ENCODE measurements at regions not wholly inside any gene's neighbourhood (a gene's known extent, or its start where the extent isn't known, plus 50 kb on each side); places are given as distances from the start of the nearest gene placed in this dataset.

GRCh38 chr6:80472271-80472670, 365.8 kb downstream of the BCKDHB start:
- Histone ChIP-seq H3K79me1 (ENCODE audit: low read depth, low read length) (no peaks in the 10 kb centered on the region), H3K4me3 (ENCODE audit: low read length in 2 of 2) (no peak overlapping the region), H3K9me3 (replicated peaks in 1 of 2; ENCODE audit: control insufficient read depth in 2 of 2, insufficient read depth in 1 of 2, low read depth in 1 of 2, low read length in 2 of 2) (no peaks in the 10 kb centered on the region), H3K9ac (ENCODE audit: low read depth, low read length, poor library complexity) (no peak overlapping the region), H3K23ac (ENCODE audit: low read depth, low read length, poor library complexity) (no peak overlapping the region), H3K4ac (ENCODE audit: low read length) (no peak overlapping the region), H2BK12ac (ENCODE audit: low read length) (no peak overlapping the region), H4K8ac (ENCODE audit: low read depth, low read length) (no peak overlapping the region), H2BK15ac (ENCODE audit: low read length) (no peak overlapping the region), H3K27ac (replicated peaks; ENCODE audit: low read length) (no peak overlapping the region), H2BK120ac (ENCODE audit: low read depth, low read length) (no peak overlapping the region), H3K4me1 (ENCODE audit: control insufficient read depth in 2 of 2, insufficient read depth in 1 of 2, low read depth in 1 of 2, low read length in 2 of 2) (no peaks in the 10 kb centered on the region), H2AFZ (ENCODE audit: low read length) (no peak overlapping the region), H4K91ac (ENCODE audit: low read depth, low read length, poor library complexity) (no peak overlapping the region), H3K27me3 (ENCODE audit: control insufficient read depth in 3 of 3, insufficient read depth in 3 of 3, low read depth in 1 of 3, low read length in 3 of 3) (no peaks in the 10 kb centered on the region), H3K4me2 (ENCODE audit: insufficient read depth, low read length, poor library complexity, severe bottlenecking) (no peak overlapping the region), H3K36me3 (replicated peaks in 1 of 2; ENCODE audit: control insufficient read depth in 2 of 2, insufficient read depth in 2 of 2, low read length in 2 of 2) (no peaks in the 10 kb centered on the region), H2AK5ac (ENCODE audit: low read depth, low read length) (no peak overlapping the region), H3K18ac (ENCODE audit: low read length) (no peak overlapping the region), H3K14ac (ENCODE audit: low read length) (no peak overlapping the region), H2BK5ac (ENCODE audit: low read length) (no peak overlapping the region)
- WGBS, 2 donors (ENCODE audit: extremely low coverage in 2 of 2, insufficient read length in 2 of 2, insufficient replicate concordance in 1 of 2): no CpG with 5 or more reads among the region's 1 CpG
- DNase-seq (ENCODE audit: low spot score): no peak

- H3K4ac ChIP-seq (ENCODE audit: low read length): no peak overlapping the region
- H3K4me2 ChIP-seq (ENCODE audit: insufficient read depth, low read length, poor library complexity, severe bottlenecking): no peak overlapping the region
- H2AK5ac ChIP-seq (ENCODE audit: low read depth, low read length): no peak overlapping the region
- H2BK12ac ChIP-seq (ENCODE audit: low read length): no peak overlapping the region
- no CpG with 5 or more reads among the region's 2 CpGs for whole genome bisulfite sequencing, 2 donors (ENCODE audit: extremely low coverage in 2 of 2, insufficient read length in 2 of 2, insufficient replicate concordance in 1 of 2)
- H3K18ac ChIP-seq (ENCODE audit: low read length): no peak overlapping the region
- no peak overlapping the region for H2BK15ac ChIP-seq (ENCODE audit: low read length)
- H3K4me1 ChIP-seq (ENCODE audit: control insufficient read depth in 2 of 2, insufficient read depth in 1 of 2, low read depth in 1 of 2, low read length in 2 of 2): no peaks in the 10 kb centered on the region
- H3K36me3 ChIP-seq (replicated peaks in 1 of 2; ENCODE audit: control insufficient read depth in 2 of 2, insufficient read depth in 2 of 2, low read length in 2 of 2): no peaks in the 10 kb centered on the region
- no peak overlapping the region for H3K9ac ChIP-seq (ENCODE audit: low read depth, low read length, poor library complexity)
- H3K14ac ChIP-seq (ENCODE audit: low read length): no peak overlapping the region
- no peak overlapping the region for H3K23ac ChIP-seq (ENCODE audit: low read depth, low read length, poor library complexity)
- H3K79me1 ChIP-seq (ENCODE audit: low read depth, low read length): no peaks in the 10 kb centered on the region
- no peak overlapping the region for H2BK120ac ChIP-seq (ENCODE audit: low read depth, low read length)
- no peaks in the 10 kb centered on the region for H3K27me3 ChIP-seq (ENCODE audit: control insufficient read depth in 3 of 3, insufficient read depth in 3 of 3, low read depth in 1 of 3, low read length in 3 of 3)
- no peak overlapping the region for H3K4me3 ChIP-seq (ENCODE audit: low read length in 2 of 2)
- H4K8ac ChIP-seq (ENCODE audit: low read depth, low read length): no peak overlapping the region
- H2AFZ ChIP-seq (ENCODE audit: low read length): no peak overlapping the region
- no peak overlapping the region for H4K91ac ChIP-seq (ENCODE audit: low read depth, low read length, poor library complexity)
- H3K9me3 ChIP-seq (replicated peaks in 1 of 2; ENCODE audit: control insufficient read depth in 2 of 2, insufficient read depth in 1 of 2, low read depth in 1 of 2, low read length in 2 of 2): no peaks in the 10 kb centered on the region
- H2BK5ac ChIP-seq (ENCODE audit: low read length): no peak overlapping the region
- H3K27ac ChIP-seq (replicated peaks; ENCODE audit: low read length): no peak overlapping the region
- no peak for DNase-seq (ENCODE audit: low spot score)
Measured at GRCh38 chr6:80469977-80470376, 363.5 kb downstream of the BCKDHB start.

- H4K91ac ChIP-seq (ENCODE audit: low read depth, low read length, poor library complexity): no peak overlapping the region
- H3K79me1 ChIP-seq (ENCODE audit: low read depth, low read length): no peaks in the 10 kb centered on the region
- no peak overlapping the region for H3K4ac ChIP-seq (ENCODE audit: low read length)
- H2AK5ac ChIP-seq (ENCODE audit: low read depth, low read length): no peak overlapping the region
- H2BK120ac ChIP-seq (ENCODE audit: low read depth, low read length): no peak overlapping the region
- no peaks in the 10 kb centered on the region for H3K36me3 ChIP-seq (replicated peaks in 1 of 2; ENCODE audit: control insufficient read depth in 2 of 2, insufficient read depth in 2 of 2, low read length in 2 of 2)
- H2BK12ac ChIP-seq (ENCODE audit: low read length): no peak overlapping the region
- H3K27ac ChIP-seq (replicated peaks; ENCODE audit: low read length): no peak overlapping the region
- no peak for DNase-seq (ENCODE audit: low spot score)
- H3K4me3 ChIP-seq (ENCODE audit: low read length in 2 of 2): no peak overlapping the region
- no peak overlapping the region for H3K4me2 ChIP-seq (ENCODE audit: insufficient read depth, low read length, poor library complexity, severe bottlenecking)
- no peaks in the 10 kb centered on the region for H3K4me1 ChIP-seq (ENCODE audit: control insufficient read depth in 2 of 2, insufficient read depth in 1 of 2, low read depth in 1 of 2, low read length in 2 of 2)
- no peaks in the 10 kb centered on the region for H3K9me3 ChIP-seq (replicated peaks in 1 of 2; ENCODE audit: control insufficient read depth in 2 of 2, insufficient read depth in 1 of 2, low read depth in 1 of 2, low read length in 2 of 2)
- WGBS, 2 donors (ENCODE audit: extremely low coverage in 2 of 2, insufficient read length in 2 of 2, insufficient replicate concordance in 1 of 2): no CpG with 5 or more reads among the region's 2 CpGs
- H3K18ac ChIP-seq (ENCODE audit: low read length): no peak overlapping the region
- H4K8ac ChIP-seq (ENCODE audit: low read depth, low read length): no peak overlapping the region
- no peak overlapping the region for H3K9ac ChIP-seq (ENCODE audit: low read depth, low read length, poor library complexity)
- no peak overlapping the region for H2BK15ac ChIP-seq (ENCODE audit: low read length)
- H2BK5ac ChIP-seq (ENCODE audit: low read length): no peak overlapping the region
- H3K27me3 ChIP-seq (ENCODE audit: control insufficient read depth in 3 of 3, insufficient read depth in 3 of 3, low read depth in 1 of 3, low read length in 3 of 3): no peaks in the 10 kb centered on the region
- H2AFZ ChIP-seq (ENCODE audit: low read length): no peak overlapping the region
- H3K14ac ChIP-seq (ENCODE audit: low read length): no peak overlapping the region
- no peak overlapping the region for H3K23ac ChIP-seq (ENCODE audit: low read depth, low read length, poor library complexity)
Measured at GRCh38 chr6:80468398-80468797, 361.9 kb downstream of the BCKDHB start.

- H3K4ac ChIP-seq (ENCODE audit: low read length): no peak overlapping the region
- H3K23ac ChIP-seq (ENCODE audit: low read depth, low read length, poor library complexity): no peak overlapping the region
- H3K4me1 ChIP-seq (ENCODE audit: control insufficient read depth in 2 of 2, insufficient read depth in 1 of 2, low read depth in 1 of 2, low read length in 2 of 2): no peaks in the 10 kb centered on the region
- DNase-seq (ENCODE audit: low spot score): no peak
- no peak overlapping the region for H3K4me3 ChIP-seq (ENCODE audit: low read length in 2 of 2)
- no peak overlapping the region for H2BK5ac ChIP-seq (ENCODE audit: low read length)
- H2AFZ ChIP-seq (ENCODE audit: low read length): no peak overlapping the region
- H3K9me3 ChIP-seq (replicated peaks in 1 of 2; ENCODE audit: control insufficient read depth in 2 of 2, insufficient read depth in 1 of 2, low read depth in 1 of 2, low read length in 2 of 2): no peaks in the 10 kb centered on the region
- H3K18ac ChIP-seq (ENCODE audit: low read length): no peak overlapping the region
- H2BK12ac ChIP-seq (ENCODE audit: low read length): no peak overlapping the region
- H2BK120ac ChIP-seq (ENCODE audit: low read depth, low read length): no peak overlapping the region
- no CpG with 5 or more reads among the region's 2 CpGs for WGBS, 2 donors (ENCODE audit: extremely low coverage in 2 of 2, insufficient read length in 2 of 2, insufficient replicate concordance in 1 of 2)
- H2AK5ac ChIP-seq (ENCODE audit: low read depth, low read length): no peak overlapping the region
- H3K36me3 ChIP-seq (replicated peaks in 1 of 2; ENCODE audit: control insufficient read depth in 2 of 2, insufficient read depth in 2 of 2, low read length in 2 of 2): no peaks in the 10 kb centered on the region
- H4K8ac ChIP-seq (ENCODE audit: low read depth, low read length): no peak overlapping the region
- H3K27ac ChIP-seq (replicated peaks; ENCODE audit: low read length): no peak overlapping the region
- no peaks in the 10 kb centered on the region for H3K79me1 ChIP-seq (ENCODE audit: low read depth, low read length)
- H3K4me2 ChIP-seq (ENCODE audit: insufficient read depth, low read length, poor library complexity, severe bottlenecking): no peak overlapping the region
- no peak overlapping the region for H3K9ac ChIP-seq (ENCODE audit: low read depth, low read length, poor library complexity)
- no peak overlapping the region for H3K14ac ChIP-seq (ENCODE audit: low read length)
- no peak overlapping the region for H2BK15ac ChIP-seq (ENCODE audit: low read length)
- H3K27me3 ChIP-seq (ENCODE audit: control insufficient read depth in 3 of 3, insufficient read depth in 3 of 3, low read depth in 1 of 3, low read length in 3 of 3): no peaks in the 10 kb centered on the region
- no peak overlapping the region for H4K91ac ChIP-seq (ENCODE audit: low read depth, low read length, poor library complexity)
Measured at GRCh38 chr6:80467408-80467807, 360.9 kb downstream of the BCKDHB start.

Data from neuronal stem cell (in vitro differentiated cells).